DOHH2 (cell line): ENCODE measurements at regions not wholly inside any gene's neighbourhood (a gene's known extent, or its start where the extent isn't known, plus 50 kb on each side); places are given as distances from the start of the nearest gene placed in this dataset.

Source experiments
- EZH2phosphoT487 ChIP-seq: fragments of 200-600 bp; sonication (generic); IDR thresholded peaks from 2 replicates; pipeline ENCODE4 v1.6.1; 2017; ENCODE audit warnings: borderline replicate concordance, mild to moderate bottlenecking, antibody characterized with exemption, low read length, moderate library complexity, mixed read lengths
- TF ChIP-seq, protein P1 (sequence below): fragments of 200-600 bp; sonication (generic); IDR thresholded peaks from one replicate; pipeline ENCODE4 v1.5.1; 2014; ENCODE audit warnings: antibody characterized with exemption, mild to moderate bottlenecking, low read depth, low read length; ENCODE audit not compliant: poor library complexity, severe bottlenecking

DNA sequence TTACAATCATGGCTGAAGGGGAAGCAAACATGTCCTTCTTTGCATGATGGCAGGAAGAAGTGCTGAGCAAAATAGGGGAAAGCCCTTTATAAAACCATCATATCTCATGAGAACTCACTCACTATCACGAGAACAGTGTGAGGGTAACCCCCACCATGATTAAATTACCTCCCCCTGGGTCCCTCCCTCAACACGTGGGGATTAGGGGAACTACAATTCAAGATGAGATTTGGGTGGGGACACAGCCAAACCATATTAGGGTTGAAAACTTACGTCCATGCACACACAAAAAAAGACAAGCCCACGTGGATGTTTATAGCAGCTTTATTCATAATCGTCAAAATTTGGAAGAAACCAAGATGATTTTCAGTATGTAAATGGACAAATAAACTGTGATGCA is 72.3 kb downstream of the RPL22L1 start:
- TF ChIP-seq, protein P1, sequence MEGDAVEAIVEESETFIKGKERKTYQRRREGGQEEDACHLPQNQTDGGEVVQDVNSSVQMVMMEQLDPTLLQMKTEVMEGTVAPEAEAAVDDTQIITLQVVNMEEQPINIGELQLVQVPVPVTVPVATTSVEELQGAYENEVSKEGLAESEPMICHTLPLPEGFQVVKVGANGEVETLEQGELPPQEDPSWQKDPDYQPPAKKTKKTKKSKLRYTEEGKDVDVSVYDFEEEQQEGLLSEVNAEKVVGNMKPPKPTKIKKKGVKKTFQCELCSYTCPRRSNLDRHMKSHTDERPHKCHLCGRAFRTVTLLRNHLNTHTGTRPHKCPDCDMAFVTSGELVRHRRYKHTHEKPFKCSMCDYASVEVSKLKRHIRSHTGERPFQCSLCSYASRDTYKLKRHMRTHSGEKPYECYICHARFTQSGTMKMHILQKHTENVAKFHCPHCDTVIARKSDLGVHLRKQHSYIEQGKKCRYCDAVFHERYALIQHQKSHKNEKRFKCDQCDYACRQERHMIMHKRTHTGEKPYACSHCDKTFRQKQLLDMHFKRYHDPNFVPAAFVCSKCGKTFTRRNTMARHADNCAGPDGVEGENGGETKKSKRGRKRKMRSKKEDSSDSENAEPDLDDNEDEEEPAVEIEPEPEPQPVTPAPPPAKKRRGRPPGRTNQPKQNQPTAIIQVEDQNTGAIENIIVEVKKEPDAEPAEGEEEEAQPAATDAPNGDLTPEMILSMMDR: no peak
- no peak for TF ChIP-seq EZH2phosphoT487
